ENCODE measurements at regions not wholly inside any gene's neighbourhood (a gene's known extent, or its start where the extent isn't known, plus 50 kb on each side); places are given as distances from the start of the nearest gene placed in this dataset.

GRCh38 chr14:22513066-22513812 lies 75.8 kb downstream of the DAD1 start:
- Histone ChIP-seq H3K9me2 (replicated peaks; ENCODE audit: low read length) (no peaks in the 10 kb centered on the region), H3F3A (ENCODE audit: low read length, unreplicated experiment) (no peaks in the 10 kb centered on the region), H3K4me2 (ENCODE audit: low read length) (no peak overlapping the region), H2AFZ (ENCODE audit: low read length) (no peak overlapping the region), H3K4me1 (ENCODE audit: insufficient read depth, low read length) (peaks cover 4% of the 10 kb centered on the region; the same call in 1 of the 2 replicates), H3K9ac (ENCODE audit: low read length) (no peak overlapping the region), H3K9me3 (ENCODE audit: low read length) (no peaks in the 10 kb centered on the region), H3K79me2 (ENCODE audit: low read length) (no peaks in the 10 kb centered on the region), H3K4me3 (ENCODE audit: low read length) (no peak overlapping the region), H4K20me1 (ENCODE audit: low read length) (no peaks in the 10 kb centered on the region), H3K27me3 (ENCODE audit: low read length) (no peaks in the 10 kb centered on the region), H3K27ac (ENCODE audit: low read length) (no peak overlapping the region), H3K36me3 (ENCODE audit: low read depth, low read length) (no peaks in the 10 kb centered on the region)
- POLR2A ChIA-PET (ENCODE audit: unreplicated experiment), result no interaction called here
- intact Hi-C loops (cut with micrococcal nuclease), result no loop called here
- CTCF ChIA-PET, result no interaction called here
- ATAC-seq (no peak), DNase-seq (no peak)
- TF ChIP-seq EZH2phosphoT487 (IDR thresholded peaks at IDR 0.05; ENCODE audit: borderline replicate concordance, low read length), result no peak
- TF ChIP-seq, protein P1, sequence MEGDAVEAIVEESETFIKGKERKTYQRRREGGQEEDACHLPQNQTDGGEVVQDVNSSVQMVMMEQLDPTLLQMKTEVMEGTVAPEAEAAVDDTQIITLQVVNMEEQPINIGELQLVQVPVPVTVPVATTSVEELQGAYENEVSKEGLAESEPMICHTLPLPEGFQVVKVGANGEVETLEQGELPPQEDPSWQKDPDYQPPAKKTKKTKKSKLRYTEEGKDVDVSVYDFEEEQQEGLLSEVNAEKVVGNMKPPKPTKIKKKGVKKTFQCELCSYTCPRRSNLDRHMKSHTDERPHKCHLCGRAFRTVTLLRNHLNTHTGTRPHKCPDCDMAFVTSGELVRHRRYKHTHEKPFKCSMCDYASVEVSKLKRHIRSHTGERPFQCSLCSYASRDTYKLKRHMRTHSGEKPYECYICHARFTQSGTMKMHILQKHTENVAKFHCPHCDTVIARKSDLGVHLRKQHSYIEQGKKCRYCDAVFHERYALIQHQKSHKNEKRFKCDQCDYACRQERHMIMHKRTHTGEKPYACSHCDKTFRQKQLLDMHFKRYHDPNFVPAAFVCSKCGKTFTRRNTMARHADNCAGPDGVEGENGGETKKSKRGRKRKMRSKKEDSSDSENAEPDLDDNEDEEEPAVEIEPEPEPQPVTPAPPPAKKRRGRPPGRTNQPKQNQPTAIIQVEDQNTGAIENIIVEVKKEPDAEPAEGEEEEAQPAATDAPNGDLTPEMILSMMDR (conservative IDR thresholded peaks at IDR 0.05; ENCODE audit: low read depth, low read length), result no peak
- TF ChIP-seq EZH2 (IDR thresholded peaks at IDR 0.05; ENCODE audit: low read length, unreplicated experiment), result no peak
- BruUV-seq (replicated peaks), result no TSS peak

- TF ChIP-seq, protein P1 (conservative IDR thresholded peaks at IDR 0.05; ENCODE audit: low read depth, low read length), result no peak
- TF ChIP-seq EZH2 (IDR thresholded peaks at IDR 0.05; ENCODE audit: low read length, unreplicated experiment) (no peak), EZH2phosphoT487 (IDR thresholded peaks at IDR 0.05; ENCODE audit: borderline replicate concordance, low read length) (no peak)
- no peak overlapping the region for H3K4me2 ChIP-seq (ENCODE audit: low read length)
- H3K27me3 ChIP-seq (ENCODE audit: low read length), result no peaks in the 10 kb centered on the region
- no peaks in the 10 kb centered on the region for H3K9me2 ChIP-seq (replicated peaks; ENCODE audit: low read length)
- ATAC-seq, result no peak
- H3K79me2 ChIP-seq (ENCODE audit: low read length), result no peaks in the 10 kb centered on the region
- H3K27ac ChIP-seq (ENCODE audit: low read length), result no peak overlapping the region
- H2AFZ ChIP-seq (ENCODE audit: low read length), result no peak overlapping the region
- H3K4me3 ChIP-seq (ENCODE audit: low read length), result no peak overlapping the region
- no peak for DNase-seq
- H3K36me3 ChIP-seq (ENCODE audit: low read depth, low read length), result no peaks in the 10 kb centered on the region
- BruUV-seq (replicated peaks), result no TSS peak
- H3K9me3 ChIP-seq (ENCODE audit: low read length), result no peaks in the 10 kb centered on the region
- peaks cover 4% of the 10 kb centered on the region; the same call in 1 of the 2 replicates for H3K4me1 ChIP-seq (ENCODE audit: insufficient read depth, low read length)
- no peak overlapping the region for H3K9ac ChIP-seq (ENCODE audit: low read length)
- H3F3A ChIP-seq (ENCODE audit: low read length, unreplicated experiment), result no peaks in the 10 kb centered on the region
- CTCF ChIA-PET, result no interaction called here
- intact Hi-C loops (cut with micrococcal nuclease), result no loop called here
- POLR2A ChIA-PET (ENCODE audit: unreplicated experiment), result no interaction called here
- no peaks in the 10 kb centered on the region for H4K20me1 ChIP-seq (ENCODE audit: low read length)
Observed at GRCh38 chr14:22512106-22512814, 76.8 kb downstream of the DAD1 start.
